ENCODE measurements at regions not wholly inside any gene's neighbourhood (a gene's known extent, or its start where the extent isn't known, plus 50 kb on each side); places are given as distances from the start of the nearest gene placed in this dataset.

DNA sequence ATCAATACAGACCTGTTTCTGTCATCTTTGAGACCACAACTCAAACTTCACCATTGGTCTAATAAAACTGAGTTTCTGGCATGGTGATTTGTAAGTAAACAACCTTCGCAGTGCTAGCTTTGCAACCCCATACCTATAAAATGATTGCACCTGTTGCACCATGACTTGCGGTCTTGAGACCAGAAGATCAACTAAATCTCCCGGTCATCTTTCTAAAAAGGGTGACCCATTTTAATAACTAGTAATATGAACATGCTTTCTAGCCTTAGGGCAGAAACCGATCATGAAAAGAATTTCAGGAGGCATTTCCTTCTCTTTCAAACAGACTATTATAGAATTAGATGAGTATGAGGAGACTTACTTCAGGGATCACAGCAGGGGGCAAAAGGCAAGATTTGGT, 151.9 kb upstream of the ZNF385D start:
- TF ChIP-seq, protein P1, sequence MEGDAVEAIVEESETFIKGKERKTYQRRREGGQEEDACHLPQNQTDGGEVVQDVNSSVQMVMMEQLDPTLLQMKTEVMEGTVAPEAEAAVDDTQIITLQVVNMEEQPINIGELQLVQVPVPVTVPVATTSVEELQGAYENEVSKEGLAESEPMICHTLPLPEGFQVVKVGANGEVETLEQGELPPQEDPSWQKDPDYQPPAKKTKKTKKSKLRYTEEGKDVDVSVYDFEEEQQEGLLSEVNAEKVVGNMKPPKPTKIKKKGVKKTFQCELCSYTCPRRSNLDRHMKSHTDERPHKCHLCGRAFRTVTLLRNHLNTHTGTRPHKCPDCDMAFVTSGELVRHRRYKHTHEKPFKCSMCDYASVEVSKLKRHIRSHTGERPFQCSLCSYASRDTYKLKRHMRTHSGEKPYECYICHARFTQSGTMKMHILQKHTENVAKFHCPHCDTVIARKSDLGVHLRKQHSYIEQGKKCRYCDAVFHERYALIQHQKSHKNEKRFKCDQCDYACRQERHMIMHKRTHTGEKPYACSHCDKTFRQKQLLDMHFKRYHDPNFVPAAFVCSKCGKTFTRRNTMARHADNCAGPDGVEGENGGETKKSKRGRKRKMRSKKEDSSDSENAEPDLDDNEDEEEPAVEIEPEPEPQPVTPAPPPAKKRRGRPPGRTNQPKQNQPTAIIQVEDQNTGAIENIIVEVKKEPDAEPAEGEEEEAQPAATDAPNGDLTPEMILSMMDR (IDR thresholded peaks at IDR 0.05), result no peak
- TF ChIP-seq POLR2A (IDR thresholded peaks at IDR 0.05) (no peak), POLR2AphosphoS5 (IDR thresholded peaks at IDR 0.05) (no peak)

All from stomach (tissue), 4 donors.